ENCODE measurements at regions not wholly inside any gene's neighbourhood (a gene's known extent, or its start where the extent isn't known, plus 50 kb on each side); places are given as distances from the start of the nearest gene placed in this dataset.

DNA sequence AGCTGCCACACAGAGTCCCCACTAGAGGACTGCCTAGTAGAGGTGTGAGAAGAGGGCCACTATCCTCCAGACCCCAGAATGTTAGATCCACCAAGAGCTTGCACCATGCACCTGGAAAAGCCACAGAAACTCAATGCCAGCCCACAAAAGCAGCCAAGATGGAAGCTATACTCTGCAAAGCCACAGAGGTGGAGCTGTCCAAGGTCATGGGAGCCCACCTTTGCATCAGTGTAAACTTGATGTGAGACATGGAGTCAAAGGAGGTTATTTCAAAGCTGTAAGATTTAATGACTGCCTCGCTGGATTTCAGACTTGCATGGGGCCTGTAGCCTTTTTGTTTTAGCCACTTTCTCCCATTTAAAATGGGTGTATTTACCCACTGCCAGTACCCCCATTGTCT lies 1030.1 kb upstream of the GRIA3 start:
- DNase-seq (ENCODE audit: low spot score): no peak
- no peak overlapping the region for H3K27ac Mint-ChIP-seq (ENCODE audit: unreplicated experiment)
- H3K36me3 Mint-ChIP-seq (ENCODE audit: low read depth): no peaks in the 10 kb centered on the region
- TF ChIP-seq, protein P1, sequence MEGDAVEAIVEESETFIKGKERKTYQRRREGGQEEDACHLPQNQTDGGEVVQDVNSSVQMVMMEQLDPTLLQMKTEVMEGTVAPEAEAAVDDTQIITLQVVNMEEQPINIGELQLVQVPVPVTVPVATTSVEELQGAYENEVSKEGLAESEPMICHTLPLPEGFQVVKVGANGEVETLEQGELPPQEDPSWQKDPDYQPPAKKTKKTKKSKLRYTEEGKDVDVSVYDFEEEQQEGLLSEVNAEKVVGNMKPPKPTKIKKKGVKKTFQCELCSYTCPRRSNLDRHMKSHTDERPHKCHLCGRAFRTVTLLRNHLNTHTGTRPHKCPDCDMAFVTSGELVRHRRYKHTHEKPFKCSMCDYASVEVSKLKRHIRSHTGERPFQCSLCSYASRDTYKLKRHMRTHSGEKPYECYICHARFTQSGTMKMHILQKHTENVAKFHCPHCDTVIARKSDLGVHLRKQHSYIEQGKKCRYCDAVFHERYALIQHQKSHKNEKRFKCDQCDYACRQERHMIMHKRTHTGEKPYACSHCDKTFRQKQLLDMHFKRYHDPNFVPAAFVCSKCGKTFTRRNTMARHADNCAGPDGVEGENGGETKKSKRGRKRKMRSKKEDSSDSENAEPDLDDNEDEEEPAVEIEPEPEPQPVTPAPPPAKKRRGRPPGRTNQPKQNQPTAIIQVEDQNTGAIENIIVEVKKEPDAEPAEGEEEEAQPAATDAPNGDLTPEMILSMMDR (IDR thresholded peaks at IDR 0.05): no peak
- no peaks in the 10 kb centered on the region for H3K27me3 Mint-ChIP-seq (ENCODE audit: low read depth)
- peaks cover 31% of the 10 kb centered on the region for H3K9me3 Mint-ChIP-seq (ENCODE audit: low read depth)
- no peak overlapping the region for H3K4me3 Mint-ChIP-seq (ENCODE audit: unreplicated experiment)
- H3K4me1 Mint-ChIP-seq (ENCODE audit: low read depth): no peaks in the 10 kb centered on the region

DNA sequence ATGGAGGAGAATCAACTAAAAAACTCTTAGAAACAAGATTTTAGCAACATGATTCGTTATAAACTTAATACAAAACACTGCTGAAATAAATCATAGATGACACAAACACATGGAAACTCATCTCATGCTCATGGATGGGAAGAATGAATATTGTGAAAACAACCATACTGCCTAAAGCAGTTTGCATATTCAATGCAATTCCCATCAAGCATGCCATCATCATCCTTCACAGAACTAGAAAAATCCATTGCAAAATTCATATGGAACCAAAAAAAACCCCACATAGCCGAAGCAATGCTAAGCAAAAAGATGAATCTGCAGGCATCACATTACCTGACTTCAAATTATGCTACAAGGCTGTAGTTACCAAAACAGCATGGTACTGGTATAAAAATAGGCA lies 1015.8 kb upstream of the GRIA3 start:
- Mint-ChIP-seq H3K27ac (ENCODE audit: unreplicated experiment) (no peak overlapping the region), H3K4me3 (ENCODE audit: unreplicated experiment) (no peak overlapping the region), H3K9me3 (ENCODE audit: low read depth) (peaks cover 23% of the 10 kb centered on the region), H3K4me1 (ENCODE audit: low read depth) (no peaks in the 10 kb centered on the region), H3K36me3 (ENCODE audit: low read depth) (no peaks in the 10 kb centered on the region), H3K27me3 (ENCODE audit: low read depth) (no peaks in the 10 kb centered on the region)
- no peak for DNase-seq (ENCODE audit: low spot score)
- TF ChIP-seq, protein P1 (IDR thresholded peaks at IDR 0.05): no peak

DNA sequence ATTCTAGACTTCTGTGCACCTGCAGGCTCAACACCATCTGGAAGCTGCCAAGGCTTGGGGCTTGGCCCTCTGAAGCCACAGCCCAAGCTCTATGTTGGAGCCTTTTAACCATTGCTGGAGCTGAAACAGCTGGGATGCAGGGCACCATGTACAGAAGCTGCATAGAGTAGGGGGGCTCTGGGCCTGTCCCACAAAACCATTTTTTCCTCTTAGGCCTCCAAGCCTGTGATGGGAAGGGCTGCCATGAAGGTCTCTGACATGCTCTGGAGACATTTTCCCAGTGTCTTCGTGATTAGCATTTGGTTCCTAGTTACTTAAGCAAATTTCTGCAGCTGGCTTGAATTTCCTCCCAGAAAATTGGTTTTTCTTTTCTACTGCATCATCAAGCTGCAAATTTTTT lies 999.3 kb upstream of the GRIA3 start:
- Mint-ChIP-seq H3K27ac (ENCODE audit: unreplicated experiment) (no peak overlapping the region), H3K36me3 (ENCODE audit: low read depth) (no peaks in the 10 kb centered on the region)

DNA sequence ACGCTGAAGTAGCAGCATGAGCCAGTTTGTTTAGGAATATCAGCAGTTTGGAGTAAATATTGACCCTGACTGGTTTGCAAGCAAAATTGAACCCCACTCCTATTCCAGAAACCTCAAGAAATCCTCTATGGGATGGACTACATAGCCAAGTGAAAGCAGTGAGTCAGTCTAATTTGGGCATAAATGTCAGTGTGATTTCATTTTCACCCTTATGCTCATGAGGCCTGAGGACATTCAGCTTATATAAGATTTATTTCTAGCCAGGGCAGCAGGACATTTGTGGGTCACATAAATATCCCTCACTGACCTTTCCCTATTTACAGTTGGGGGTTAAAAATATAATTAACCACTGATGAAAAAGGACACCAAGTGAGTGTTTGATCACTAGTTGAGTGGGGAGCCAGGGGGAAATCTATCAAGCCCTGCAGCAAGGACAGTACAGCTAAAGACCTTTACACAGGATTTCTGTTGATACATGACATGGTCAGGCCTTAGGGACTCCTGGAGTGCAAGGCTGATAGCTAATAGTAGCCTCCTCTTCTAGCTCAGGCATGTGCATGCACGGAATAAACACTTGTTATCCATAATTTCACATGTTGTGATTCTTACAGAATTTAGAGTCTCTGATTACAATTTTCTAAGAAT lies 996.9 kb upstream of the GRIA3 start:
- no peak for DNase-seq (ENCODE audit: low spot score)
- H3K27me3 Mint-ChIP-seq (ENCODE audit: low read depth): no peaks in the 10 kb centered on the region
- TF ChIP-seq, protein P1 (IDR thresholded peaks at IDR 0.05): no peak
- H3K9me3 Mint-ChIP-seq (ENCODE audit: low read depth): peaks cover 43% of the 10 kb centered on the region
- no peaks in the 10 kb centered on the region for H3K36me3 Mint-ChIP-seq (ENCODE audit: low read depth)
- H3K4me1 Mint-ChIP-seq (ENCODE audit: low read depth): no peaks in the 10 kb centered on the region
- H3K27ac Mint-ChIP-seq (ENCODE audit: unreplicated experiment): no peak overlapping the region
- no peak overlapping the region for H3K4me3 Mint-ChIP-seq (ENCODE audit: unreplicated experiment)

More for the DNA sequence above, 999.3 kb upstream of the GRIA3 start:
- Mint-ChIP-seq H3K4me1 (ENCODE audit: low read depth) (no peaks in the 10 kb centered on the region), H3K4me3 (ENCODE audit: unreplicated experiment) (no peak overlapping the region), H3K27me3 (ENCODE audit: low read depth) (no peaks in the 10 kb centered on the region), H3K9me3 (ENCODE audit: low read depth) (peaks cover 29% of the 10 kb centered on the region)
- TF ChIP-seq, protein P1 (IDR thresholded peaks at IDR 0.05): no peak
- DNase-seq (ENCODE audit: low spot score): no peak

DNA sequence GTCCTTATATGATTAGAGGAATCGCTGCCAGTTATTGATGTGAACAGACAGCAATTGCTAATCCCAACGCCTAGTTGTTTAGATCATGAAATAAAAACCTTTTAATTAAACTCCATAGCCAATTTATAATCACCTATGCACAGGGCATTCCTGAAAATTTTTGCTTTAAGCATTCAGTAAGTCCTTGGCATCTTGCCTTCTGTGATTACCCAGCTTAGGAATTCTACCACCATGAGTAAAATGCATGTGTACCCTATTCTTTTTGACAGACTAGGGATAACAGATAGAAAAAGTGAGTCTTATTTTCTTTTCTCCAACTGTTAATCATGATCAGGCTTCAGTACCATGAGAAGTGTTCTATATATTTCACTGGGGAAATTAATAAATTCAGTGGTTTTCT lies 995.3 kb upstream of the GRIA3 start:
- peaks cover 47% of the 10 kb centered on the region for H3K9me3 Mint-ChIP-seq (ENCODE audit: low read depth)
- H3K36me3 Mint-ChIP-seq (ENCODE audit: low read depth): no peaks in the 10 kb centered on the region
- TF ChIP-seq, protein P1 (IDR thresholded peaks at IDR 0.05): no peak
- no peaks in the 10 kb centered on the region for H3K27me3 Mint-ChIP-seq (ENCODE audit: low read depth)
- no peak for DNase-seq (ENCODE audit: low spot score)
- H3K27ac Mint-ChIP-seq (ENCODE audit: unreplicated experiment): no peak overlapping the region
- H3K4me3 Mint-ChIP-seq (ENCODE audit: unreplicated experiment): no peak overlapping the region
- no peaks in the 10 kb centered on the region for H3K4me1 Mint-ChIP-seq (ENCODE audit: low read depth)
